NCI-H748 treated with DMSO at 0.1 percent for 48 hours (cell line): ENCODE measurements at regions not wholly inside any gene's neighbourhood (a gene's known extent, or its start where the extent isn't known, plus 50 kb on each side); places are given as distances from the start of the nearest gene placed in this dataset.

Experiments
- DNase-seq: peaks from one replicate; lab custom pipeline; 2025; lab: John Stamatoyannopoulos, UW

DNA sequence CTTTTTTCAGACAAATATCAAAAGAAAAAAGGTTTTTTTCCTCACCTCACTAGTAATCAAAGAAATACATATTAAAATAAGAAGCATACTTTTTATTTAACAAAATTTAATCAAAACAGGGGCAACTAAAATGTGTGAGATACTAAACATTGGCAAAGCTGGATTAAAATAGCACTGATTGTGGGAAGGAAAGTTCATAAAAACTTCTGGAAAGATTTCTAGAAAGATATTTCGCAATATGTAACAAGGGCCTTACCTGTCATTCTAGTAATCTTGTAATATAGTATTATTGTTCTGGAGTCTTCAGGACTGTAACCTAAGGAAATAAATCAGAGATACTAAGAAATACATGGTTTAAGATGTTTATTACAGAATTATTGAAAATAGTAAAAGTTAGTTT, 482.5 kb downstream of the SUCLA2 start:
- no peak for DNase-seq

DNA sequence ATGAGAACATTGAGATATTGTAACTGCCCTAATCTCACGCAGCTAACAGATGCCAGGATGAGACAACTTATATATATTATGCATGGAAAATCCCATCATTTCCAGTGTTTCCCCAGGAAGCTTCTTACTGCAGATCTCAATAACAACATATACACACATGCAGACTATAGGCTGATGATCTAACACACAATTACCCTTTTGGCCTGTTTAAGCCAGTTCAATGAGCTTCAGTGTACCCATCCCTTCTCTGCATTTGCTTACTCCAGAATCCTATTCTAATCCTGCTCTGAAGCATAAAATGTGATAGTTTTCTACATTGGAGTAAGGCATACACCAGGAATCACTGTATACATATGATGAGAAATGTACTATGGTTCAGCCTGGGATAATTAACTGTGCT, 489.4 kb downstream of the SUCLA2 start:
- no peak for DNase-seq

DNA sequence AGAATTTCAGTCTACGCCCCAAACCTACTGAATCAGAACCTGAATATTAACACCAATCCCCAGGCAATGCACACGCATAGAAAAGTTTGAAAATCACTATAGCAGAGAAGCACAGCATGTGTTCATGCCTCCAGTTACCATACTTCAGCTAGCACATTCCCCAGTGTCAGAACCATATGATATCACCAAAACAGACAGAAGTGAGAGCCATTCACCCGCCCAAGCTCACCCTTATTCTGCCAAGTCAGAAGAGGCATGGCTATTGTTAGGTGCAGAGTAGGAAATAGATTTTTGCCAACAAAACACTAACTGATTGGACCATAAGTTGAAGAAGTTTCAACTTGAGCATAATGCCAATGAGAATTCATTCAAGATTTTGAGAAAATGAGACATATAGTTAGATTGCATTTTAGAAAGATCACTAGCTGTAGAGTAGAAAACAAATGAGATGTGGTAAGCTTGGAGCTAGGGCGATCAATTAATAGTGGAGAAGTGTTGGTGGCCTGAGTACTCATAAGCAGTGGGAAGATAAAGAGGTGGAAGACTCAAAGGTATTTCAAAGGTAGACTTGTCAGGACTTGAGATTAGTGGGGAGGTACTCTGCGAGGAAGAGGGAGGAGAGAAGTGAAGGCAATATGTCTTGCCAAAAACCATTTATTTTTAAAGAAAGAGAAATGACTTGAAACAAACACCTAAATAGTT, 492.4 kb downstream of the SUCLA2 start:
- DNase-seq, result no peak

DNA sequence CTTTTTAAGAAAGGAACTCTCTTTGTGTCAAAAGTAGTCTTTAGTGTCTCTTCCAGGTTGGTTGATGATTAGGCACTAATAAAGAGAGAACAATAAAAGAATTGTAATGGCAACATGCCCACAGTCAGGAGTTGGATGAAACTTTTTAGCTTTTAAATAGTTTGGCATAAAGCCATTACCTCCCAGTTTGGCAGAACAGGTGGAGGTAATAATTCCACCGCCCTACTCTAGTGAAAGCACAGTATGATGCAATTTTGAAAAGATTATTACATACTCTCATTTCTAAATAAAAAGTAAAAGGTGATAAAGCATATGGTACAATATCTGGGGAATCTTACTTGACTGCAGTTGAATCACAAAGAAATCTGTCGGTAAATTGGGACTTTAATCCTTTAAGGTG, 497.6 kb downstream of the SUCLA2 start:
- DNase-seq, result no peak

DNA sequence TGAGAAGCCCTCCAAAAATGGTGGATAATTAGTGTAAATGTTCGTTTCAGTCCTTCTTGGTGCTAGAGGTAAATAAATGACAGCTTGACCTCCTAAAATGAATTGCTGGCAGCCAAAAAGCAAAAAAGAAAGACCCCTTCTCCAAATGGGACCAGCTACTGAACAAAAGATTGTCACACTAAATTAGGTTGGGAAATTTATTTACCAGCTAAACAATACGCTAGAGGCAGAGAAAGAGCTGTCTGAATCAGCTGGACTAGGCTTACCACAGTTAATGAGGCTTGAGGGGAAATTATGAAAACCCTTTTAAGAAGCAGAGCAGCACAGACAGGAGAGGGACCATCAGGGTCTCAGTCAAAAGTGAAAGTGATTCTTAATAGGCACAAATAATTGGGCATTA, 498.9 kb downstream of the SUCLA2 start:
- no peak for DNase-seq

DNA sequence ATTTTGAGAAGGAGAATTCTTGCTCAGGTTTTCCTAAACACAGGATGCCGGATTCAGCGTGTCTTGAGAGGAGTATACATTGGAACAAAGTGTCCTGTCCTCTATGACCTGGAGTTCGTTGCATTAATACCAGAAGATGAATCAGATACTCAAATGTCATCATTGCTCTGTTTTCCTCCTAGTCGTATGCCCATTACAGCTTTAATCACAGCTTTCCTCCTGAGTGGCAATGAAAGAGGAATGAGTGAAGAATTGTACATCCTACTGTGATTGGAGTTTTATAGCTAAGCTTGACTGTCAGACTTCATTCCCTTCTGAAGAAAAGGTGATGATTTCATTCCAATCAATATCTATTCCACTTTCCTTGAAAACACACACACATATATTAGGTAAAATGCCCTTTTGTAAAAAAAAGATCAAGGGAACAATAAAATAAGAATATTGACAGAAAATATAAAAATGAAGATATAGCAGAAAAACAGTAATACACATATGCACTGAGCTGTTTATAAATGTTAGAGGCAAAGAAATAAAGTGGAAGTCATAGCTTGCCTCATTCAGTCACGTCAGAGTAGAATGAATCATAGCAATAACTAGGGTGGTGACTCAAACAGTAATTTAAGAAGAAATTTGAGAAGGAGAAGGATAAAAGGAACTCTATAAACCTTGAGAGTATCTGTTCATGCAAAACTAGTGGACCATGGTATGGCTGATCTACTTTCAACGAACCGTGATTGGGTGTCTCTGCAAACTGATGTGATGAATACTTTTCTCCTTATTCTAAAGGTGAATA, 501.5 kb downstream of the SUCLA2 start:
- no peak for DNase-seq

DNA sequence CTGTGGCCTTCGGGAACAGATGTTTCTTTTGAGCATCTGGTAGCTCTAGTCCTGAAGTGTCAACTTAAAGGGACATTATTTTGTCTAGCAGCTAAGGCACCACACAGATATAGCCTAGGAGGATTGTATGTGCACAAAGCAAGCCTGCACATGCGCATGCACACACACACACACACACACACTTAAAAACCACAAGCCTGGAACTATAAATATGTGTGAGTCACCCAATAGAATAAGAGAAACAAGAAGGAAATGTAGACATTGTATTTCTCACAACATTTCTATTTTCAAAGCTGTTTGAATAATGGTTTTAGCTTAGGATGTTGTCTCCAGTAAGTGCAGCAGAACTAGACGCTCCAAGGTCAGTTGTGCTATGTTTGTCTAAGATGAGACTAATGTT, 516.5 kb downstream of the SUCLA2 start:
- no peak for DNase-seq

DNA sequence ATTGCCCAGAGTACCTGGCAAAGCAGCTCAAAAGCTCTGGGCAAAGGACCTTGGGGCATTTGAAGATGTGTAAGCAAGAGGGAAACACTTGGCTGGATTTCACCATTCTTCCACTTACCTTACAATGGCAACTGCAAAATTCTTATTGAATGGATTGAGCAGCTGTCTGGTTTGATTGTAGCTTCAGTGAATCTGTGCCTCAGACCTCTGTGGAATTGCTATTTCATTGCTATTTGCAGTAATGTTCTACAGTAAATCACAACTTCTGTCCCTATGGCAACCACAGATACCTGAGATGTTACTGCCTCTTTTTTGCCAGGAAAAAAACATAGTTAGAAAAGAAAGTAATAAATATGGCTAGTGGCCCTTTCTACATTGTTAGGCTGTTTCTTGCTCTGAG, 519.5 kb downstream of the SUCLA2 start:
- DNase-seq, result no peak

DNA sequence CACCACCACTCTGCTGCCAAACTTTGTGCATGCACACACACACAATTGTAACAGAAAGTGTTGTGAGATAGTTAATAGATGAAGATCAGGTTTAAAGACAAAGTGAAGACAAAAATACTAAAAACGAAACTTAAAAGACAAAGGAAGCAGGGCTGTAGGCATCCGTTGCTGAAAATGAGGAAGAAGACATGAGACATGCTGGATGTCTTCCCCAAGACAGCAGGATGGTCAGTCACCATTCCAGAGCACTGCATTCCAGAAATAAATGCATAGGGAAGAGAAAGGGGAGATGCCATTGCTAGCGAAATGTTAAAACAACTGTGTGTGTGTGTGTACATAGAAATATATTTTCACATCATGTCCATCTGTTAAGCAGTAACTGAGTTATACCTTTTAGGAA, 520.1 kb downstream of the SUCLA2 start:
- DNase-seq, result no peak

DNA sequence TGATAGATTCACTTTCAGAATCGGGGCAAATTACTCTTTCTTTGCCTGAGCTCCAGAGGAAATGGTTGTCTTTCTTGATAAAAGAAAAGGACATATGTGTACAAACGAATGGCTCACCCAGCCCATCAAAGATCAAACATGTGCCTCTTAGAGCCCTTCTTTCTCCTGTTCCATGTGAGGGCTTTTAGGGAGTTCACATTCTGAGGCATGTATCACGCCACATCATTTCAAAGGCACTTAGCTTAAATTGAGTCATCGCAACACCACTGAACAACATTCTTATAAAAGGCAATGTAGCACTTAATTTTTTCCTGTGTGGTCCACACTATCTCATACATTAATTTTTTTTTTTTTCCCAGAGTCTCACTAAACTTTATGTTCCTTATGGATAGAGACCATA, 521.0 kb downstream of the SUCLA2 start:
- DNase-seq, result no peak

DNA sequence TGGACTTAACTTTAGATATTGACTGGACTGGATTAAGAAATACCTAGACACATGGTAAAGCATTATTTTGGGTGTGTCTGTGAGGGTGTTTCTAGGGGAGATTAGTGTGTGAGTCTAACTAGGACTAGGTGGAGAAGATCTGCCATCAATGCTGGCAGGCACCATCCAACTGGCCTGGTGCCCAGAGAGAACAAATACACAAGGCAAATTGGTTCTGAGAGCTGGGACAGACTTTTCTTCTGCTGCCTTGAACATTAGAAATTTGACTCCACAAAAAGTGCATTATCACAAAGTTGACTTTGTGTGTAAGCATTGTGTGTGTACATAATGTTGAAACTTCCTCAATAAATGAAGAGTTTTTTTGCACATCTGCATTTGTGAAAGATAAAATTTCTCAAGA, 522.1 kb downstream of the SUCLA2 start:
- DNase-seq, result no peak

DNA sequence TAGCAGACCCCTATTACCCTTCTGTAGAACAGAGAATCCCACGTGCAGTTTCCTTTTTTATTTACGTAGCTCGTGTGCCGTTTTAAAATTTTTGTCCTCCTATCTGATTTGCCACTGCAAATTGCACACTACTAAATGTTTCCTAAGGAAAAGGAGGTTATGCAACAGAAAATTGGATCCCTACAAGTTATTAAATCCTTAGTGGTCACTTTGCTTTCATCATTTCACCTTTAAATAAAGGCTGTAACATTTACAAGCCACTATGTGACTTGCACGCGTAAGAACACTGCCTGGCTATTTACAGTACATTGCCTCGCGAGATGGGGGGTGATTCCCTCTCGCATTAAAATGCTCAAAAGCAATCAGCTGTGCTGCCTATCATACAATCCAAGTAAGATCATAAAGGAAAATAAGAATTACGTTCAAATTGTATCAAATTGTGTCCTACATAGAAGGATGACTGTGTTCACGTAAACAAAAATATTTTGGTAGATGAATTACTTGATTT, 525.6 kb downstream of the SUCLA2 start:
- DNase-seq, result no peak

DNA sequence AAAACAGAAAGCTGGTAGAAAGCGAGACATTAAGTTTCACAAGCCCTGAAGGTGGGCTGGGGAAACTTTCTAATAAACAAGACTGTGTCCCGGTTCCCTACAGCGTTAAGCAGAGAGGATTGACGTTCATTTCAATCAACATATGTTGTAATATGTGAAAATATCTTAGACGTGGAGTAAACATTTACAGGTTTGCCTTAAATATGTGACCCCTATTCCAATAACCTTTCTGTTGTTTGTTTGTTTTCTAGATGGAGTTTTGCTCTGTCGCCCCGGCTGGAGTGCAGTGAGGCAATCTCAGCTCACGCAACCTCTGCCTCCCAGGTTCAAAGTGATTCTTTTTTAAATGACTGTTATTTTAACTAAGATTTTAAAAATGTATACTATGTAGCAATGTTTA, 526.2 kb downstream of the SUCLA2 start:
- no peak for DNase-seq

DNA sequence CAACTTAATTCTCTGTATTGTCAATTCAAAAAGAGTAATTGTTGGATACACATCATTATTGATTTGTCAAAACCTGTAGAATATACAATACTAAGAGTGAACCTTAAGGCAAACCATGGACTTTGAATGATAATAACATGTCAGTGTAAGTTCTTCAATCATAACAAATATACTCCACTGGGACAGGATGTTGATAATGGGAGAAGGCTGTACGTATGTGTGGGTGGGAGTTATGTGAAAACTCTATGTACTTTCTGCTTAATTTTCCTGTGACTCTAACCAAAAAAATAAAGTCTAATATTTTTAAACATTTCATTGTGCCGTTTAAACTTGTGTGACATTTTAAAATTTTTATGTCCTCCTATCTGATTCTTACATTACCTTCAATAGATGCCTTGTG, 526.7 kb downstream of the SUCLA2 start:
- no peak for DNase-seq

DNA sequence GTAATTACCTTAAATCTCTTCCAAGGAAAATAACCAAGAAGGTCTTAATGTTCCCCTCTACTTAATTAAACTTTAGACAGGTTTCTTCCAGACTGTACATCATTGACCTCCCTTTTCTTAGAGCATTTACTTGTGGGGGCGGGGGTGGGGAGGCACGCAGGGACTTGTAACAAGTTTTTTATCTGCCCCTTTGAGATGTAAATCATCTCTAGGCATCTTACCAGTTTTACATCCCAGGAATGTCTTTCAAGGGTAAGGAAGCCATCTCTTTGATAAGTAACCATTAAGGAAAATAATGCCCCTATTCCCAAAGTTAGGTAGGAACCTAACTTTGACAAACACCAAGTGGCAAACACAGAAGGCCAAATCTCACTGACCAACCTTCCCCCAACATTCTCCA, 528.6 kb downstream of the SUCLA2 start:
- DNase-seq, result no peak

DNA sequence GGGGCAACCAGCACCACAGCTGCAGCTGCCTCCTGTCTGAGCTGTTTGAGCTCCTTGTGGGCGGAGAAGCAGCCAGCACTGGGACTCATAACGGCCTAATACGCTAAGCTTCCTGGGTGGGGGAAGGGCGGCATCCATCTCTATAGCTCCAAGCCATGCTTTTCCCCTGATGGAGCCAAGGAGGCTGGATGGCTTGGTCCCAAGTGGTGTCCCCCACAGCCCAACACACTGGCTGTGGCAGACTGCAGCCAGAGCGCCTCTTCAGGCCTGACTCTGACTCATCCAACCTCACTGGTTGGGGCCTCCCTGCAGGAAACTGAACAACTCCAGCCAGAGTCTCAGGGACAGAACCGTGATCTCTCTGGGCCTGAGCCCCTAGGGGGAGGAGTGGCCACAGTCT, 537.3 kb downstream of the SUCLA2 start:
- no peak for DNase-seq

DNA sequence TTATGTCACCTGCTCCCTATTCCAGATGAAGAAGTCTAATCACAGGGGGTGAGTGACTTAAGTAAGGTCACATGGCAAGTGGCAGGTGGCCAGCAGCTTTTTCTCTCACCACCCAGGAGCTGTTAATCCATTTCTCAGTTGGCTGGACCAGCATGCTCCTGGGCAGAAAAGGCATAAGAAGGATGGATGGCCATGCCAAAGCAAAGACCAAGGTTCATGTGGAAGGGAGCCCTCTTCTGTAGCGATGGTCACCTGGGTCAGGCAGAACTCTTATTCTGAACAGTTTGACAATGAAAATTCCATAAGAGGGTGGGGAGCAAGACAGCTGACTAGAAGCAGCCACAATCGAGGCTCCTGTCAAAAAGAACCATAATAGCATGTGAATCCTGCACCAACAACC, 538.1 kb downstream of the SUCLA2 start:
- no peak for DNase-seq

DNA sequence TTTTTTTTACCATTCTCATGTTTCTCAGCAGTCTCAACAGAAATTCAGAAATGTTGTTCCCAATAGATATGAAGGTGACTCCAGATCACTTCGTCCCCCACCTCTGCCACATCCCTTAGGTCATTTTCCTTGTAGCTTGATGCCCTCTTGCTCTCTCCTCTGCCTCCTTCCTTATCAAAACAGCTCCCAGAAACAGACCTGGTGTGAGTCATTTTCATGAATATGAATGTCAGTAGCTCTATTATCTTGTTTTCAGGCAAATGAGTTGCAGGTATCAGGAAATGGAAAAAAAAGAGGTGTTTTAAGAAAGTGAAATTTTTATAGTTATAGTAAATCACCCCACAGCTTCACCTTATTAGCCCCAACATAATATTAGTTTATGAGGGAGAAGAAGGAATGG, 539.3 kb downstream of the SUCLA2 start:
- DNase-seq, result no peak

DNA sequence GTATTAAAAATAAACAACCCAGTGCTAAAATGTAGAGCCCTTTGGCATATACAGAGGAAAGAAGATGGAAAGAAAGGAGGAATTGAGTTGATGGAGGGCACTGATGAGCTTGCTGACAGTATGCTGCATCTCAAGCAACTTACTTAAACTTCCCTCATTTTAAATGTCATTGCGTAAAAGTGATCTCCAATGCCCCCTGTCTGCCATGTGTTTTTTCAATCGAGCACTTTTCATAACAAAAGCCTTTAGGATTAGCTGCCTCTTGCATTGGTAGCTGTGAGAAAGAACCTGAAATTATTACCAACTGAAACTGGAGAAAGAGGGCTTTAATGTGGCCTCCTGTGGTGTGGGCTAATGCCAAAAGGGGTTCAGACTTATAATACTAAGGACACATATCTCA, 541.6 kb downstream of the SUCLA2 start:
- no peak for DNase-seq

DNA sequence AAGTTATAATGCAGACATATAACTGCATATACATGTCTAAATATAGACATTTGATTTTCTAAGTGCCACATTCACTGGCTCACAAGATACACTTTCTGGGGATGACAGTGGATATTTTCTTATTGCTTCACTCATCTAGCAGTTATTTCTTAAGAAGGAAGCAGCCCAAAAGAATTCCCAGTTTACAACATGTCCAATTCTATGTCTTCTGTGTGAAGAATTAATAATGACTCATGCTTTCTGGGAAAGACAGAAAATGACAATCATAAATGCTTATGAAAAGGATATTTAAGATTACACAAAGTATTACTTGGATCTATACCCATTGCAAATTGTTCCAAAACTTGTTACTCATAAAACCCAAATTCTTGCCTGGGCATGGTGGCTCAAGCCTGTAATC, 543.4 kb downstream of the SUCLA2 start:
- no peak for DNase-seq

DNA sequence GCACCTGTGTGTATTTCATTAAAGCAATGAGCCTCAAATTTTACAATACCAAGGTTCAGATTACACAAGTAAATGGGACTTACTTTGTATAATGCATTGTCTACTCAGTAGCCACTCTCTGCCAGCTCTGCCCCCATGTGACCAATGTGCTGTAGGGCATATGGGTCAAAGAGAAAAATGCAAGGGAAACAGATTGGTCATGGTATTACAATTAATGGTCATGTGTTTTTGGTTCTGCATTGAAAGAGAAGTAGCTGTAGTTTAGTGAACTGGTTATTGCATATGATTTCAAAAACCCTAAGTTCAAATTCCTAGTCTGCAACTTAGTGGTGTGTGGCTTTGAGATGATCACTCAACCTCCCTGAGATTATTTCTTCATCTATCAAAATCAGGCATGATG, 545.4 kb downstream of the SUCLA2 start:
- no peak for DNase-seq

DNA sequence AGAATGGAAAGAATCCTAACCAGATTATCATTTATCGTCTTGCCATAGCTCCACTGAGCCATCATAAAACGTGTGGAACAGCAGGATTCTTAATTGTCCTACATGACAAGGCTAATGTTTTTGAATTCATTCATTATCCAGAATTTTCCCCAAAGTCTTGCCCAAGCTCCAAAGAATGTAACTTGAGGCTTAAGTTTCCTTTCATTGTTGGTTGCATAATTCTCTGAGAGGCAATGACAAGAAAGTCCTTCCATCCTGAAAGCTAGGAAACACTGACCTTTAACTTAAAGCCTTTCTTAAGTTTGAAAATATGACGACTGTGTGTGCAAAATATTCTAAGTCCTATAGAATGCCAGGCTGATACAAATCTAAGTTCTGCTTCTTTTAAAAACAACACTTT, 546.1 kb downstream of the SUCLA2 start:
- no peak for DNase-seq

DNA sequence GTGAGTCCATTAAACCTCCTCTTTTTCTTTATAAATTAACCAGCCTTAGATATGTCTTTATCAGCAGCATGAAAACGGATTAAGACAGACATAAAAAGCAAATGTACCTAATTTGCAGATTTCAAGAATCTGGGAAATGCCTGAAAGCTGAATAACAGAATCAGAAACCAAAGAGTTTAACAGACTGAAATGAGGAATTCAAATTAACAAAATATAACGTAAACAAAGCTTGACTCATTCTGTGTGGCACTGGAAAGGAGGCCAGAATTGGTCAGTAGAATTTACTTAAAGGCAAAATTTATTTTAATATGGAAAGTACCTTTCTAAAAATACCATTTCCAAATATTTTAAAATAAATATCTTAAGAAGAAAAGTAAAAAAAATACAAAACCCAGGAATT, 540.6 kb upstream of the HTR2A start:
- no peak for DNase-seq
